ENCODE measurements at regions not wholly inside any gene's neighbourhood (a gene's known extent, or its start where the extent isn't known, plus 50 kb on each side); places are given as distances from the start of the nearest gene placed in this dataset.

DNA sequence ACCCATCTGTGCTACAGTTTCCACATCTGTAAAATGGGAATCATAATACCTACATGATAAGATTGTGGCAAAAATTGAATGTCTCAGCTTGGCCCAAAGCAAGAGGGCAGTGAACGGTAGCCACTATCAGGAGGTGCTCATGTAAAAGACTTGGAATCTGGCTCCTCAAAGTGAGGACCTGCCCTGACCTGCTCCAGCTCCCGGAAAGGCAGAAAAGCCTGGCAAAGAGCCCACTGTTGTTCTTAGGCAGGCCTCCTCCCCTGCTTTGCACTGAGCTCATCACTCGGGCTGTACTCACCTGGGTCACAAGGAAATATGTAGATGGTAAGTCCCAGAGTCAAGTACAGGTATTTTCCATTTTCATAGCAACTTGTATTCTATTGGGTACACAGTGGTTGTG is 250.7 kb upstream of the TBL1XR1 start:
- TF ChIP-seq, protein P1, sequence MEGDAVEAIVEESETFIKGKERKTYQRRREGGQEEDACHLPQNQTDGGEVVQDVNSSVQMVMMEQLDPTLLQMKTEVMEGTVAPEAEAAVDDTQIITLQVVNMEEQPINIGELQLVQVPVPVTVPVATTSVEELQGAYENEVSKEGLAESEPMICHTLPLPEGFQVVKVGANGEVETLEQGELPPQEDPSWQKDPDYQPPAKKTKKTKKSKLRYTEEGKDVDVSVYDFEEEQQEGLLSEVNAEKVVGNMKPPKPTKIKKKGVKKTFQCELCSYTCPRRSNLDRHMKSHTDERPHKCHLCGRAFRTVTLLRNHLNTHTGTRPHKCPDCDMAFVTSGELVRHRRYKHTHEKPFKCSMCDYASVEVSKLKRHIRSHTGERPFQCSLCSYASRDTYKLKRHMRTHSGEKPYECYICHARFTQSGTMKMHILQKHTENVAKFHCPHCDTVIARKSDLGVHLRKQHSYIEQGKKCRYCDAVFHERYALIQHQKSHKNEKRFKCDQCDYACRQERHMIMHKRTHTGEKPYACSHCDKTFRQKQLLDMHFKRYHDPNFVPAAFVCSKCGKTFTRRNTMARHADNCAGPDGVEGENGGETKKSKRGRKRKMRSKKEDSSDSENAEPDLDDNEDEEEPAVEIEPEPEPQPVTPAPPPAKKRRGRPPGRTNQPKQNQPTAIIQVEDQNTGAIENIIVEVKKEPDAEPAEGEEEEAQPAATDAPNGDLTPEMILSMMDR (IDR thresholded peaks at IDR 0.05): no peak
- Mint-ChIP-seq H3K27ac (ENCODE audit: unreplicated experiment) (no peak overlapping the region), H3K27me3 (ENCODE audit: low read depth) (no peaks in the 10 kb centered on the region), H3K4me3 (ENCODE audit: unreplicated experiment) (no peak overlapping the region), H3K9me3 (ENCODE audit: low read depth) (no peaks in the 10 kb centered on the region), H3K4me1 (ENCODE audit: low read depth) (peaks cover 21% of the 10 kb centered on the region), H3K36me3 (ENCODE audit: low read depth) (peaks cover 1% of the 10 kb centered on the region)
- no peak for DNase-seq (ENCODE audit: low spot score)

DNA sequence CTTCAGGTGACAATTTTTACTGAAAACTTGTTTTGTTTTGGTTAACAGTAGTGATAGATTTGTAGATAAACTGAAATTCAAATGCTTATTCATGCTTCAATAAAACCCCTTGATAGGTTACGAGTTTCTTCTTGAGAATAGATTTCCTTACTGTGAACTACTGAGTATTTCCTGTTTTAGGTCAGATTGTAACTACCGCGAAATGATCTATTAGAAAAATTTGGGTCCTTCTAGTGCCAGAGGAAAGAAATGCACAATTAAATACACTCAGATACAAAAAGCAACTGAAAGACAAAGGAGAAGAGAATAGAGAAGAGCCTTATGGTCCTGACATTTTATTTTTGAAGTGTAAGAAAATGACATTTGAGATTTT is 251.7 kb upstream of the TBL1XR1 start:
- TF ChIP-seq, protein P1 (IDR thresholded peaks at IDR 0.05): no peak
- H3K4me3 Mint-ChIP-seq (ENCODE audit: unreplicated experiment): no peak overlapping the region
- no peaks in the 10 kb centered on the region for H3K27me3 Mint-ChIP-seq (ENCODE audit: low read depth)
- no peaks in the 10 kb centered on the region for H3K9me3 Mint-ChIP-seq (ENCODE audit: low read depth)
- no peak for DNase-seq (ENCODE audit: low spot score)
- H3K4me1 Mint-ChIP-seq (ENCODE audit: low read depth): peaks cover 11% of the 10 kb centered on the region
- no peak overlapping the region for H3K27ac Mint-ChIP-seq (ENCODE audit: unreplicated experiment)
- peaks cover 1% of the 10 kb centered on the region for H3K36me3 Mint-ChIP-seq (ENCODE audit: low read depth)

DNA sequence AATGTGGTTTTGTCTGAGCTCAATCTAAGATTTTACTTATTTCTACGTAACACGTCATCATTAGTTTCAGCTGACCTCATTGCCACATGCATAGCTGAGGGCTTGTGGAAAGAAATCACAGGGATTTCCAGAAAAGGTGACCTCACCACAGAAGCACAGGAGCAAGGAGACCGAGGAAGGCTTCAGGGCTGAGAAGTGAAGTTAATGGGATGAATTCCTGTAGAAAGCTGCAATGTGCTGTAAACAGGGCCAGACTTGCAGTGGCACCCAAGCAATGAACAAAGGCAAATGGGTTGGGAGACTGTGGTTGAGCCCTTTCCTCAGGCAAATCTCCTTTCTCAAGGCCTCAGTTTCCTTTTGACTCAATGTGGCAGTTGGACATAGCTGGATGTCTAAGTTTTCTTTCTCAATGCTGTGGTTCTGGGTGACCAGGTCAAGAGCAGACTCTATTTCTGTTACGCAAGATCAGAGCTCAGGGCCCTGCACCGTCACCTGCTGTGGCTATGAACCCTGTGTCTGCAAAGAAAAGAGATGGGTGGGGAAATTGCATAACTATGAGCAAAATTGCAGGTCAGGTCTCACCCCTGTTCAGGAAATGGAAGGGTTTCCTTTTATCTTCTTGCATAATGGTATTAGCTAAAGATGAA is 252.2 kb upstream of the TBL1XR1 start:
- Mint-ChIP-seq H3K36me3 (ENCODE audit: low read depth) (peaks cover 1% of the 10 kb centered on the region), H3K4me3 (ENCODE audit: unreplicated experiment) (no peak overlapping the region), H3K9me3 (ENCODE audit: low read depth) (no peaks in the 10 kb centered on the region), H3K4me1 (ENCODE audit: low read depth) (peaks cover 9% of the 10 kb centered on the region), H3K27ac (ENCODE audit: unreplicated experiment) (peak overlapping the region; percentile 22), H3K27me3 (ENCODE audit: low read depth) (no peaks in the 10 kb centered on the region)
- DNase-seq (ENCODE audit: low spot score): no peak
- TF ChIP-seq, protein P1 (IDR thresholded peaks at IDR 0.05): no peak

DNA sequence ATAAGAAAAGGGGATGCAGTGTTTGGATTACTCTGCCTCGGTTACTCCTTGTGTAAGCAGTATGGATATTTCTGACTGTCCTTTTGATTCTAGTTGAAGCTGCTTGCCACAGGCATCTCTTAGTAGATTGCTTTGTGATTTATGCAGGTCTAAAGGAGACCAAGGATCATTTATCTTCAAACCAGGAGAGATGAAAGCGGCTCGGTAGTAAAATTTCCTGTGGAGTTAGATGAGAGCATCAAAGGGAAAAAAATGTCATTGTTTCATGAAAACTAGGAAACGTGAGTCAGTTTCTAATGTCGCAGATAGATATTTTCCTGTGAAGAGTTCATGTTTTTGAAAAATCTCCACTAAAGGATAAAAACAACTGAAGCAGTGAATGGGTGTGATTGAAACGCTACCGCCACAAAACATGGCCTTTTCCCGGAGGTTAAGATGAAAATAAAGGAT is 254.0 kb upstream of the TBL1XR1 start:
- TF ChIP-seq, protein P1 (IDR thresholded peaks at IDR 0.05): no peak
- peaks cover 13% of the 10 kb centered on the region for H3K4me1 Mint-ChIP-seq (ENCODE audit: low read depth)
- no peak overlapping the region for H3K27ac Mint-ChIP-seq (ENCODE audit: unreplicated experiment)
- H3K36me3 Mint-ChIP-seq (ENCODE audit: low read depth): peaks cover 1% of the 10 kb centered on the region
- DNase-seq (ENCODE audit: low spot score): no peak
- H3K9me3 Mint-ChIP-seq (ENCODE audit: low read depth): no peaks in the 10 kb centered on the region
- no peaks in the 10 kb centered on the region for H3K27me3 Mint-ChIP-seq (ENCODE audit: low read depth)
- no peak overlapping the region for H3K4me3 Mint-ChIP-seq (ENCODE audit: unreplicated experiment)

DNA sequence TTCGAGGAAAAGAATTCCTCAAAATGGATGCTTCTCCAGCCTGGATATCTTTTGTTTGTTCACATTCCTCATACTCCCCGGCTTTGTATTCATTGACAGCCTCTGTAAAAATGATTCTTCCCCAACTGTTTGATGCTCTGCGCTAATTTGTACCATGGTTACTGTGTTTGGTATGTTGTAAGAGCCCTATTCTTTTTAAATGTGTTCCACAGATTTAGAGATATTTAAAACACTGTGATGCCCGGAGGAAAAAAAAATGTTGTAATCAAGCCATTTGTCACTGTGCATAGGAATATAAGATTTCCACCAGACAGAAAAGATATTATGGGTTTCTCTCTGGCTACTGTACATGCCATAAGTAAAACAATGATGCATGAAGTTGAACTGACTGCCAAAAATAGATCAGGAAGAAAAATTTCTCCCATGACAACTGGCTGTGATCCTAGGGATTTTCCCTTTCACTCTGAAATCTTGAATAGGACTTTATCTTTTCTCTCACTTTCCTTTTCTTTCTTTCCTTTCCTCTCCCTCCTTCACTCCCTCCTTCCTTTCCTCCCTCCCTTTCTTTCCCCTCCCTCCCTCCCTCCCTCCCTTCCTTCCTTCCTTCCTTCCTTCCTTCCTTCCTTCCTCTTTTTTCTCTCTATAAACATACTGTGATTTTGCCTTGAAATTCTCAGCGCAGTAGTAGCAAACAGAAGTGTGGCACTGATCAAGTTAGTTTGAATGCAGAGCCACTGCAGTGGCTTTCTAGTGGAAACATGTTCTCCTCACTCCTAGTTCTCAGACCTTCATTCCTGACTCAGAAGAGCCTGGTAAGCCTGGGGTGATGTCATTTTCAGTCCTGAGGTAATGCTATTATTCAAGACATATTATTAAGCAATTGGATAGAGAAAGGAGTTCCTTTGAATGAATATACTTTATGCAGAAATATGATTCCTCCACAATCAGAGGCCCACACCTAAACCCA is 254.9 kb upstream of the TBL1XR1 start:
- TF ChIP-seq, protein P1 (IDR thresholded peaks at IDR 0.05): no peak
- Mint-ChIP-seq H3K27me3 (ENCODE audit: low read depth) (no peaks in the 10 kb centered on the region), H3K4me1 (ENCODE audit: low read depth) (peaks cover 13% of the 10 kb centered on the region), H3K27ac (ENCODE audit: unreplicated experiment) (no peak overlapping the region), H3K36me3 (ENCODE audit: low read depth) (peaks cover 1% of the 10 kb centered on the region), H3K4me3 (ENCODE audit: unreplicated experiment) (no peak overlapping the region), H3K9me3 (ENCODE audit: low read depth) (no peaks in the 10 kb centered on the region)
- DNase-seq (ENCODE audit: low spot score): no peak

Data from chondrocyte (in vitro differentiated cells).